Upper lobe of left lung (tissue), 4 donors: ENCODE measurements at regions not wholly inside any gene's neighbourhood (a gene's known extent, or its start where the extent isn't known, plus 50 kb on each side); places are given as distances from the start of the nearest gene placed in this dataset.

ENCODE experiments used
- EP300 ChIP-seq, 4 donors: sonication (generic); formaldehyde crosslinking; IDR thresholded peaks; one replicate each; pipeline ENCODE4 v1.5.1; 2017; ENCODE audit warnings: antibody characterized with exemption in 4 of 4, control low read depth in 2 of 4
- POLR2A ChIP-seq, 4 donors: fragments of 450-650 bp; IDR thresholded peaks; one replicate each; pipeline ENCODE4 v1.5.1; 2016 to 2017; ENCODE audit warnings: antibody characterized with exemption in 4 of 4, mild to moderate bottlenecking in 2 of 4
- TF ChIP-seq, protein P1 (sequence below), 6 experiments: fragments of 450-650 bp in 4 of 6; fragments of 200-600 bp in 2 of 6; sonication (generic) in 2 of 6; IDR thresholded peaks; one replicate each; pipeline ENCODE4 v1.5.1; 2016 to 2019; ENCODE audit warnings: antibody characterized with exemption in 6 of 6

DNA sequence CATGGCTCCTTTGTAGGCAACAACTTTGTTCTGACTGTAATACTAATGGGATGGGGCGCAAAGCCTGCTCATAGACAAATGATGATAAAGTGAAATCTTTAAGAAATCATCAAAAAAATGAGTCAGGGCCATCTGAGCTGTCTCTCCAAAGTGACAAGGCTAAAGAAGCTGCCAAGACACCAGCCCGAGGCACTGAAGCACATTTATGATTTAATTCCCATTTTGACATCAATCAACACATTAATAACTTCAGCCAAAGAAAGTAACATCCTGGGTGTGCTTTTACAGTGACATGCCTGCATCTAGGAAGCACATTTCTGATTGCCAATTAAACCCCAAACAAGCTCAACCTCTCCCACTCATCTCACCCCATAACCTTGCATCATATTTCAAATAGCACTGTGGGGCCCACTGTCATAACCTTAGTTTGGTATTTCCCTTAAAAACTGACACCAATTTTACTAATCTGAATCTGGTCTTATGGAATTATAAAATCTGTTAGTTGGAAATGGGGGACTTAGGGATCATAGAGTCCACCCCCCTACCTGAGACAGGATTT is 676.6 kb downstream of the TOX3 start:
- TF ChIP-seq, protein P1, sequence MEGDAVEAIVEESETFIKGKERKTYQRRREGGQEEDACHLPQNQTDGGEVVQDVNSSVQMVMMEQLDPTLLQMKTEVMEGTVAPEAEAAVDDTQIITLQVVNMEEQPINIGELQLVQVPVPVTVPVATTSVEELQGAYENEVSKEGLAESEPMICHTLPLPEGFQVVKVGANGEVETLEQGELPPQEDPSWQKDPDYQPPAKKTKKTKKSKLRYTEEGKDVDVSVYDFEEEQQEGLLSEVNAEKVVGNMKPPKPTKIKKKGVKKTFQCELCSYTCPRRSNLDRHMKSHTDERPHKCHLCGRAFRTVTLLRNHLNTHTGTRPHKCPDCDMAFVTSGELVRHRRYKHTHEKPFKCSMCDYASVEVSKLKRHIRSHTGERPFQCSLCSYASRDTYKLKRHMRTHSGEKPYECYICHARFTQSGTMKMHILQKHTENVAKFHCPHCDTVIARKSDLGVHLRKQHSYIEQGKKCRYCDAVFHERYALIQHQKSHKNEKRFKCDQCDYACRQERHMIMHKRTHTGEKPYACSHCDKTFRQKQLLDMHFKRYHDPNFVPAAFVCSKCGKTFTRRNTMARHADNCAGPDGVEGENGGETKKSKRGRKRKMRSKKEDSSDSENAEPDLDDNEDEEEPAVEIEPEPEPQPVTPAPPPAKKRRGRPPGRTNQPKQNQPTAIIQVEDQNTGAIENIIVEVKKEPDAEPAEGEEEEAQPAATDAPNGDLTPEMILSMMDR (IDR thresholded peaks at IDR 0.05): no peak
- no peak for TF ChIP-seq EP300 (IDR thresholded peaks at IDR 0.05)
- no peak for TF ChIP-seq POLR2A (IDR thresholded peaks at IDR 0.05)
